GM10266 (cell line): ENCODE measurements at regions not wholly inside any gene's neighbourhood (a gene's known extent, or its start where the extent isn't known, plus 50 kb on each side); places are given as distances from the start of the nearest gene placed in this dataset.

Experiments
- DNase-seq: peaks from one replicate; pipeline ENCODE4 v3.0.0; 2012; ENCODE audit errors: extremely low spot score
- CTCF ChIP-seq: IDR thresholded peaks from 2 replicates; pipeline ENCODE4 v1.5.1; 2012; ENCODE audit warnings: mild to moderate bottlenecking, low read depth; ENCODE audit not compliant: control insufficient read depth, insufficient read depth; ENCODE audit errors: missing control alignments

GRCh38 chr4:61143461-61143860 lies 56.7 kb upstream of the ADGRL3 start:
- no peak for TF ChIP-seq CTCF
- no peak for DNase-seq

GRCh38 chr4:61149278-61149677 lies 50.8 kb upstream of the ADGRL3 start:
- no peak for TF ChIP-seq CTCF
- DNase-seq = no peak
